Keratinocyte (primary cell): ENCODE measurements at regions not wholly inside any gene's neighbourhood (a gene's known extent, or its start where the extent isn't known, plus 50 kb on each side); places are given as distances from the start of the nearest gene placed in this dataset.

Experiments used
- DNase-seq: peaks from one replicate; pipeline ENCODE4 v3.0.0-alpha.2; 2011; ENCODE audit warnings: low read depth, missing footprints, low spot score
- FAIRE-seq: peaks from 2 replicates; lab custom pipeline; 2011; peaks lifted over from hg19 to GRCh38; lab: Jason Lieb, UNC
- H2AFZ ChIP-seq: 2 replicates; pipeline ENCODE4 v1.6.0; 2012; ENCODE audit warnings: low read length, control low read depth, inconsistent platforms; ENCODE audit not compliant: control insufficient read depth
- H3K27ac ChIP-seq: 2 replicates; pipeline ENCODE4 v1.5.1; 2011; ENCODE audit warnings: low read length; ENCODE audit not compliant: control insufficient read depth, insufficient read depth
- H3K27me3 ChIP-seq: 3 replicates; pipeline ENCODE4 v1.6.0; 2011; ENCODE audit warnings: low read length; ENCODE audit not compliant: control insufficient read depth, insufficient read depth; ENCODE audit errors: extremely low read depth
- H3K36me3 ChIP-seq, 2 experiments: 2 replicates in 1 of 2; 3 replicates in 1 of 2; pipeline ENCODE4 v1.5.1; 2011; ENCODE audit warnings: low read length in 2 of 2, mild to moderate bottlenecking in 1 of 2; ENCODE audit not compliant: control insufficient read depth in 2 of 2, insufficient read depth in 2 of 2; ENCODE audit errors: extremely low read depth in 1 of 2
- H3K4me1 ChIP-seq: 3 replicates; pipeline ENCODE4 v1.5.1; 2011; ENCODE audit warnings: low read length; ENCODE audit not compliant: control insufficient read depth, insufficient read depth; ENCODE audit errors: extremely low read depth
- H3K4me2 ChIP-seq: 3 replicates; pipeline ENCODE4 v1.6.0; 2011; ENCODE audit warnings: low read depth, low read length; ENCODE audit not compliant: control insufficient read depth, insufficient read depth; ENCODE audit errors: extremely low read depth
- H3K4me3 ChIP-seq, 3 experiments: fragments of 200-600 bp in 1 of 3; sonication (generic) in 1 of 3; 2 replicates in 2 of 3; 3 replicates in 1 of 3; pipeline ENCODE4 v1.5.1; 2011 to 2016; ENCODE audit warnings: low read length in 3 of 3, mild to moderate bottlenecking in 3 of 3, control low read depth in 2 of 3, inconsistent platforms in 1 of 3, low read depth in 1 of 3, mixed read lengths in 1 of 3, mixed run types in 1 of 3, moderate library complexity in 1 of 3; ENCODE audit not compliant: control insufficient read depth in 2 of 3, insufficient read depth in 2 of 3; ENCODE audit errors: extremely low read depth in 1 of 3
- H3K79me2 ChIP-seq: 2 replicates; pipeline ENCODE4 v1.6.0; 2012; ENCODE audit warnings: low read length; ENCODE audit not compliant: control insufficient read depth, insufficient read depth
- H3K9ac ChIP-seq: 3 replicates; pipeline ENCODE4 v1.6.0; 2011; ENCODE audit warnings: low read length; ENCODE audit not compliant: control insufficient read depth, insufficient read depth; ENCODE audit errors: extremely low read depth
- H3K9me1 ChIP-seq: 3 replicates; pipeline ENCODE4 v1.6.0; 2011; ENCODE audit warnings: low read length; ENCODE audit not compliant: control insufficient read depth, insufficient read depth; ENCODE audit errors: extremely low read depth
- H3K9me3 ChIP-seq: 2 replicates; pipeline ENCODE4 v1.5.1; 2012; ENCODE audit warnings: low read depth, low read length; ENCODE audit not compliant: control insufficient read depth
- H4K20me1 ChIP-seq: 3 replicates; pipeline ENCODE4 v1.6.0; 2011; ENCODE audit warnings: low read length; ENCODE audit not compliant: control insufficient read depth, insufficient read depth; ENCODE audit errors: extremely low read depth
- EZH2 ChIP-seq: IDR thresholded peaks from one replicate; pipeline ENCODE4 v1.6.1; 2012; ENCODE audit warnings: inconsistent platforms, mild to moderate bottlenecking, low read length, moderate library complexity
- dilution Hi-C: fragments of 300-500 bp; cut with MboI; formaldehyde crosslinking; loops from one replicate; pipeline ENCODE4 v1.7.0; 2020; ENCODE audit warnings: low sequenced_read_pairs; ENCODE audit not compliant: extremely low pct_ligation_motif_present
- TF ChIP-seq, protein P1 (sequence below), 3 experiments: IDR thresholded peaks in 1 of 3; conservative IDR thresholded peaks in 1 of 3; optimal IDR thresholded peaks in 1 of 3; 2 replicates in 2 of 3; 3 replicates in 1 of 3; pipeline versions ENCODE3 to v1.5.1; 2011; ENCODE audit warnings: low read length in 3 of 3, mild to moderate bottlenecking in 3 of 3, moderate library complexity in 2 of 3, control low read depth in 1 of 3, inconsistent platforms in 1 of 3; ENCODE audit not compliant: insufficient read depth in 2 of 3; ENCODE audit errors: extremely low read depth in 1 of 3

DNA sequence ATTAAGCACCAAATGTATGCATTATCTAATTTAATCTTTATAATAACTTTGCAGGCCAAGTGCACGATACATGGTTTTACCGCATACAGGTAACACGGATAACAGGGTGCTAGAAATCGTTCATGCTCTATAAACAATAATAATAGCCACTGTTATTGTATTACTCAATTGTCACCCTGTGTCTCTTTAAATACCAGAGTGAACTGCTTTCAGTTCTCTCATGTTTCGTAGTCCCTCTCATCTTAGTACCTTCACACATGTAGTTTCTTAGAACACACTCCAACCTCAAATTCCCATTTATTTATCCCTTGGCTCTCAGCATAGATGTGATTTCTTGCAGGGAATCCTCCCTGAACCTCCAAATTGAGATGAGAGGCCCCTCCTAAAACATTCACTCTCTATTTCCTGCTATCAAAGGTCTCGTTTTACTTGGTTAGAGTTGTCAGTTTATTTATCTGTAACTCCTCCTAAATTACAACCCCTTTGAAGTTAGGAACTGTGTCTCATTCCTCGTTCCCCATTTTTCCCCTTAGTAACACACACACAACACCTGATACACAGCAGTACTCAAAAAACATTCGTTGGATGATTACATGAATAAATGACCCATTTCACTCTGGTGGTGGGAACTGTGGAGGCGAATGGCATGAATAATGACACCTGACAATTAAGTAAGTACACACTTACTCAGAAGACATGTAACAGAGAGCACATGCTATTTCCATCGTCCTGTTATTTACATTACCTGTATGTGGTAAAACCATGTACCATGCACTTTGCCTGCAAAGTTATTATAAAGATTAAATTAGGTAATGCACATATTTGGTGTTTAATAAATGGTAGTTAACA, 134.6 kb downstream of the BTG1 start:
- H3K79me2 ChIP-seq = no peaks in the 10 kb centered on the region
- H3K27ac ChIP-seq = no peak overlapping the region
- H3K4me1 ChIP-seq = no peaks in the 10 kb centered on the region
- H3K4me3 ChIP-seq = no peak overlapping the region
- no peak overlapping the region for H3K9ac ChIP-seq
- no peaks in the 10 kb centered on the region for H4K20me1 ChIP-seq
- DNase-seq (no peak), FAIRE-seq (no peak)
- H2AFZ ChIP-seq = no peak overlapping the region
- H3K36me3 ChIP-seq = no peaks in the 10 kb centered on the region
- H3K27me3 ChIP-seq = no peaks in the 10 kb centered on the region
- H3K9me1 ChIP-seq = no peaks in the 10 kb centered on the region
- no peak overlapping the region for H3K4me2 ChIP-seq
- H3K9me3 ChIP-seq = no peaks in the 10 kb centered on the region
- no peak for TF ChIP-seq EZH2
- TF ChIP-seq, protein P1, sequence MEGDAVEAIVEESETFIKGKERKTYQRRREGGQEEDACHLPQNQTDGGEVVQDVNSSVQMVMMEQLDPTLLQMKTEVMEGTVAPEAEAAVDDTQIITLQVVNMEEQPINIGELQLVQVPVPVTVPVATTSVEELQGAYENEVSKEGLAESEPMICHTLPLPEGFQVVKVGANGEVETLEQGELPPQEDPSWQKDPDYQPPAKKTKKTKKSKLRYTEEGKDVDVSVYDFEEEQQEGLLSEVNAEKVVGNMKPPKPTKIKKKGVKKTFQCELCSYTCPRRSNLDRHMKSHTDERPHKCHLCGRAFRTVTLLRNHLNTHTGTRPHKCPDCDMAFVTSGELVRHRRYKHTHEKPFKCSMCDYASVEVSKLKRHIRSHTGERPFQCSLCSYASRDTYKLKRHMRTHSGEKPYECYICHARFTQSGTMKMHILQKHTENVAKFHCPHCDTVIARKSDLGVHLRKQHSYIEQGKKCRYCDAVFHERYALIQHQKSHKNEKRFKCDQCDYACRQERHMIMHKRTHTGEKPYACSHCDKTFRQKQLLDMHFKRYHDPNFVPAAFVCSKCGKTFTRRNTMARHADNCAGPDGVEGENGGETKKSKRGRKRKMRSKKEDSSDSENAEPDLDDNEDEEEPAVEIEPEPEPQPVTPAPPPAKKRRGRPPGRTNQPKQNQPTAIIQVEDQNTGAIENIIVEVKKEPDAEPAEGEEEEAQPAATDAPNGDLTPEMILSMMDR (optimal IDR thresholded peaks at IDR 0.05 in 1 of 3, IDR thresholded peaks at IDR 0.05 in 1 of 3, conservative IDR thresholded peaks at IDR 0.05 in 1 of 3; ENCODE audit: extremely low read depth in 1 of 3, insufficient read depth in 2 of 3, low read length in 3 of 3) = no peak
- dilution Hi-C loops = no loop called here

DNA sequence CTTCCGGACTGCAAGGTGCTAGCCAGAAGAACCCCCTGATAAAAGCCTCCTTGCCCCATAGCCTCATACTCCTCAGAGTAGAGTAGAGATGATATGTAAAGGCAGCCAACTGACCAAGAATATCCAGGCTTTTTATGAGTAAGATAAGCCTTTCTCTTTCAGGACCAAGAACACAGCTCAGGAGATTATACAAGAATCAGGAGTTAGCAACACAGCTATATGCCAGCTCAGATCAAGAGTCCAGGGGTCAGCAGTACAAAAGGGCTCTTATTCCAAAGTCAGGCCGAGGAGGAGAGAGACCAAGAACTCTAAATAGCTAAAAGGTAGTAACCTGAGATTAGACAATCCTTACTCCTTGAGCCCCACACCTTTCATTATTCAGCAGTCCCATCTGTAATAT, 135.3 kb downstream of the BTG1 start:
- Histone ChIP-seq H3K27ac (no peak overlapping the region), H3K79me2 (no peaks in the 10 kb centered on the region), H3K27me3 (no peaks in the 10 kb centered on the region), H3K4me2 (no peak overlapping the region), H3K9me3 (no peaks in the 10 kb centered on the region), H3K4me1 (no peaks in the 10 kb centered on the region), H3K4me3 (no peak overlapping the region), H2AFZ (no peak overlapping the region), H3K9me1 (no peaks in the 10 kb centered on the region), H3K9ac (no peak overlapping the region), H4K20me1 (no peaks in the 10 kb centered on the region), H3K36me3 (no peaks in the 10 kb centered on the region)
- FAIRE-seq = no peak
- DNase-seq = no peak
- dilution Hi-C loops = no loop called here
- TF ChIP-seq EZH2 = no peak
- TF ChIP-seq, protein P1 (optimal IDR thresholded peaks at IDR 0.05 in 1 of 3, IDR thresholded peaks at IDR 0.05 in 1 of 3, conservative IDR thresholded peaks at IDR 0.05 in 1 of 3; ENCODE audit: extremely low read depth in 1 of 3, insufficient read depth in 2 of 3, low read length in 3 of 3) = no peak
